ENCODE measurements at regions not wholly inside any gene's neighbourhood (a gene's known extent, or its start where the extent isn't known, plus 50 kb on each side); places are given as distances from the start of the nearest gene placed in this dataset.
"Not testable (repeated sequence)": the region's sequence is repeated elsewhere in the genome, so short reads cannot be mapped to it uniquely, and the experiment has no call there.

DNA sequence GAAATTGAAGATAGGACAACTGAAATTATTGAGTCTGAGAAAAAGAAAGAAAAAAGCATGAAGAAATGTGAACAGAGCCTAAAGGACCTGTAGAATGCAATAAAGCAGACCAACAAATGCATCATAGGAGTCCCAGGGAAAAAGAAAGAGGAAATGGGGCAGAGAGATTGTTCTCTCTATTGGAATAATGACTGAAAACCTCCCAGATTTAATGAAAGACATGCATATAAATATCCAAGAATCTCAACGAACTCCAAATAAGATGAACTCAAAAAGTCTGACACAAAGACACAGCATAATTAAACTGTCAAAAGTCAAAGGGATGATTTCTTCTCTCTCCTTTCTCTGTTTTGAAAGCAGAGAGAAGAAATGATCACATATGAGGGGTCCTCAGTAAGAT, 124.7 kb downstream of the MEX3B start:
- DNase-seq (ENCODE audit: low read depth) = no peak
- Histone ChIP-seq H3K4me3 (ENCODE audit: low read depth, low read length) (no peak overlapping the region), H3K27me3 (ENCODE audit: control insufficient read depth, insufficient read depth, low read length) (no peaks in the 10 kb centered on the region), H3K36me3 (ENCODE audit: control insufficient read depth, insufficient read depth, low read length) (no peaks in the 10 kb centered on the region)
- CTCF ChIA-PET = no interaction called here
- TF ChIP-seq, protein P1, sequence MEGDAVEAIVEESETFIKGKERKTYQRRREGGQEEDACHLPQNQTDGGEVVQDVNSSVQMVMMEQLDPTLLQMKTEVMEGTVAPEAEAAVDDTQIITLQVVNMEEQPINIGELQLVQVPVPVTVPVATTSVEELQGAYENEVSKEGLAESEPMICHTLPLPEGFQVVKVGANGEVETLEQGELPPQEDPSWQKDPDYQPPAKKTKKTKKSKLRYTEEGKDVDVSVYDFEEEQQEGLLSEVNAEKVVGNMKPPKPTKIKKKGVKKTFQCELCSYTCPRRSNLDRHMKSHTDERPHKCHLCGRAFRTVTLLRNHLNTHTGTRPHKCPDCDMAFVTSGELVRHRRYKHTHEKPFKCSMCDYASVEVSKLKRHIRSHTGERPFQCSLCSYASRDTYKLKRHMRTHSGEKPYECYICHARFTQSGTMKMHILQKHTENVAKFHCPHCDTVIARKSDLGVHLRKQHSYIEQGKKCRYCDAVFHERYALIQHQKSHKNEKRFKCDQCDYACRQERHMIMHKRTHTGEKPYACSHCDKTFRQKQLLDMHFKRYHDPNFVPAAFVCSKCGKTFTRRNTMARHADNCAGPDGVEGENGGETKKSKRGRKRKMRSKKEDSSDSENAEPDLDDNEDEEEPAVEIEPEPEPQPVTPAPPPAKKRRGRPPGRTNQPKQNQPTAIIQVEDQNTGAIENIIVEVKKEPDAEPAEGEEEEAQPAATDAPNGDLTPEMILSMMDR (IDR thresholded peaks at IDR 0.05; ENCODE audit: insufficient read depth, low read depth, low read length) = no peak
- POLR2A ChIA-PET = no interaction called here

DNA sequence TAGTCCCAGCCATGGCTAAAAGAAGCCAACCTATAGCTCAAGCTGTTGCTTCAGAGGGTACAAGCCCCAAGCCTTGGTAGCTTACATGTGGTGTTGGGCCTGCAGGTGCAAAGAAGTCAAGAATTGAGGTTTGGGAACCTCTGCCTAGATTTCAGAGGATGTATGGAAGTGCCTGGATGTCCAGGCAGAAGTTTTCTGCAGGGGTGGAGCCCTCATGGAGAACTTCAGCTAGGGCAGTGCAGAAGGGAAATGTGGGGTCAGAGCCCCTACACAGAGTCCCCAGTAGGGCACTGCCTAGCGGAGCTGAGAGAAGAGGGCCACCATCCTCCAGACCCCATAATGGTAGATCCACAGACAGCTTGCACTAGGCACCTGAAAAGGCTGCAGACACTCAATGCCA, 127.1 kb downstream of the MEX3B start:
- H3K4me3 ChIP-seq (ENCODE audit: low read depth, low read length); H3K36me3 ChIP-seq (ENCODE audit: control insufficient read depth, insufficient read depth, low read length); POLR2A ChIA-PET; H3K27me3 ChIP-seq (ENCODE audit: control insufficient read depth, insufficient read depth, low read length); DNase-seq (ENCODE audit: low read depth); CTCF ChIA-PET: not testable (repeated sequence)

DNA sequence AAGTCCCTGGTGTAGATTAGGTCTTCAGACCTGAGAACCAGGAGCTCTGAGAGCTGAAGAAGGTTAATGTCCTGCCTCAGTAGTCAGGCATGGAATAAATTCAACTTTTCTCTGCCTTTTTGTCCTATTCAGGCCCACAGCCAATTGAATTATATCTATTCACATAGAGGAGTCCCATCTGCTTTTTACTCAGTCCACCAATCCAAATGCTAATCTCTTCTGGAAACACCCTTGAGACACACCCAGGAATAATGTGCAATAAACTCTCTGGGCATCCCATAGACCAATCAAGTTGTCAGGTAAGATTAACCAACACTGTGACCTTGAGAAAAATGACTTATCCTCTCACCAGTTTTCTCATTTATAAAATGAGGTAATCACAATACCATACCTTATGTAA, 129.4 kb downstream of the MEX3B start:
- TF ChIP-seq, protein P1 (IDR thresholded peaks at IDR 0.05; ENCODE audit: insufficient read depth, low read depth, low read length) = no peak
- no peaks in the 10 kb centered on the region for H3K36me3 ChIP-seq (ENCODE audit: control insufficient read depth, insufficient read depth, low read length)
- CTCF ChIA-PET = no interaction called here
- no peaks in the 10 kb centered on the region for H3K27me3 ChIP-seq (ENCODE audit: control insufficient read depth, insufficient read depth, low read length)
- no peak for DNase-seq (ENCODE audit: low read depth)
- no peak overlapping the region for H3K4me3 ChIP-seq (ENCODE audit: low read depth, low read length)
- POLR2A ChIA-PET = no interaction called here

DNA sequence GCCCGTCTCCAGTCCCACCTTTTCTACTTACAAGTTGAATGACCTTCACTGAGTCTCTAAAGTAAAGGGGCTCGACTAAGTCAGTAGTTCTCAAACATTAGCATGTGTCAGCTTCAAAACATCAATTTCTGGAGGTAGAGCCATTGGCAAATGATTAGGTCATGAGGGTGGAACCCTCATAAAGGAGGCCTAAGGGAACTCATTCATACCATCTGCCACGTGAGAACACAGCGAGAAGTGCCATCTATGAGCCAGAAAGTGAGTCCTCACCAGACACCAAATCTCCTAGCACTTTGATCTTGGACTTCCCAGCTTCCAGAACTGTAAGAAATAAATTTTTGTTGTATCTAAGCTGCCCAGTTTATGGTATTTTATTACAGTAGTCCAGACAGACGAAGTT, 129.8 kb downstream of the MEX3B start:
- no peaks in the 10 kb centered on the region for H3K27me3 ChIP-seq (ENCODE audit: control insufficient read depth, insufficient read depth, low read length)
- no peak for DNase-seq (ENCODE audit: low read depth)
- no peak overlapping the region for H3K4me3 ChIP-seq (ENCODE audit: low read depth, low read length)
- CTCF ChIA-PET = interaction anchor here (1.6 kb wide), 1 partner anchor 9 kb away, joined by 4 read pairs; no protein-coding TSS in a partner anchor
- TF ChIP-seq, protein P1 (IDR thresholded peaks at IDR 0.05; ENCODE audit: insufficient read depth, low read depth, low read length) = no peak
- POLR2A ChIA-PET = no interaction called here
- H3K36me3 ChIP-seq (ENCODE audit: control insufficient read depth, insufficient read depth, low read length) = no peaks in the 10 kb centered on the region

DNA sequence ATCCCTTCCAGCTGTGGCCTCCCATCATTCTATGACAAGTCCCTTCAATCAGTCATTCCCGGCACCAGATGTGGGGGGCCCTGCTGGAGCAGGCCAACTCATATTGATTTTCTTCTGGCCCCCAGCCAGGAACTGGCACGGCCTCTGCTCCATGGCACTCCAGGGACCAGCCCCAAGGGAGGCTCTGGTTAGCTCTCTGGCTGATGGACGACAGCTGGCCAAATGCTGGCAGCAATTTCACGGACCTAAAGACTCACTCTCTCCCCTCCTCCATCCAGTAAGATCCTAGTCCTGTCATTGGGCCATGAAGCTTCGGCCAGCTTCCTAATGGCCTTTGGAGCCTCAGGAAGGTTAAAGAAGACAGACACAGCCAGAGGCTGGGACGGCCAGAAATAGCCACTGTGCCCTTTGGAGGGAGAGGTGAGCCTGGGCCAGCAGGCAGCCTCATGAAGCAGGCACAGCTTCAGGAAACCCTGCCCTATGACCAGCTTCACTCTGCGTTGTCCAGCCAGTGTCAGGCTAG, 131.0 kb downstream of the MEX3B start:
- POLR2A ChIA-PET = no interaction called here
- H3K36me3 ChIP-seq (ENCODE audit: control insufficient read depth, insufficient read depth, low read length) = no peaks in the 10 kb centered on the region
- no peaks in the 10 kb centered on the region for H3K27me3 ChIP-seq (ENCODE audit: control insufficient read depth, insufficient read depth, low read length)
- no peak for DNase-seq (ENCODE audit: low read depth)
- no peak overlapping the region for H3K4me3 ChIP-seq (ENCODE audit: low read depth, low read length)
- TF ChIP-seq, protein P1 (IDR thresholded peaks at IDR 0.05; ENCODE audit: insufficient read depth, low read depth, low read length) = no peak
- CTCF ChIA-PET = interaction anchor here (1.6 kb wide), 1 partner anchor 10 kb away, joined by 4 read pairs; no protein-coding TSS in a partner anchor

DNA sequence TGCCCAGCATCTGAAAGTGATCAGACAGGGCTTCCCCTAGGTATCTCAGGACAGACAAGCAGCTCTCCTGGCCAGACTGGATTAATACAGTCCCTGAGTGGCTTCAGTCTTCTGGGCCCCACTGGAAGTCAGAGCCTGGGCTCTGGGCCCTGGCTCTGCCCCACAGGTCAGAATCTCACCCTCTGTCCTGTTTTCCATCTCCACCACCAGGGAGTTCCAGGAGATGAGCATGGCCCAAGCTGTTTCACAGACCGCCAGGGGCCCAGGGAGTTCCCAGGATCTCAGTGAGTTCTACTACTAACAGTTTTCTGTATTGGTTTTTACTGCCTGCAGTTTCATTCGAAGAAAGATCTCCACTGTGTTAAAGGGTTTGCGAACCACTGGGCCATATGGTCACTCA, 131.5 kb downstream of the MEX3B start:
- no peak overlapping the region for H3K4me3 ChIP-seq (ENCODE audit: low read depth, low read length)
- ChIA-PET CTCF (interaction anchor here (1.6 kb wide), 1 partner anchor 11 kb away, joined by 4 read pairs; no protein-coding TSS in a partner anchor), POLR2A (no interaction called here)
- DNase-seq (ENCODE audit: low read depth) = no peak
- no peaks in the 10 kb centered on the region for H3K27me3 ChIP-seq (ENCODE audit: control insufficient read depth, insufficient read depth, low read length)
- TF ChIP-seq, protein P1 (IDR thresholded peaks at IDR 0.05; ENCODE audit: insufficient read depth, low read depth, low read length) = no peak
- H3K36me3 ChIP-seq (ENCODE audit: control insufficient read depth, insufficient read depth, low read length) = no peaks in the 10 kb centered on the region
